Cardiac muscle cell (in vitro differentiated cells and primary cell): ENCODE measurements at regions not wholly inside any gene's neighbourhood (a gene's known extent, or its start where the extent isn't known, plus 50 kb on each side); places are given as distances from the start of the nearest gene placed in this dataset.

ENCODE experiments used
- DNase-seq, 2 donors: peaks; one replicate each; pipeline versions ENCODE4 v3.0.0 to v3.0.0-alpha.2; 2010 to 2017; ENCODE audit warnings: low read depth in 1 of 2, low spot score in 1 of 2
- H3K27ac ChIP-seq: fragments of 200-600 bp; sonication (generic); 2 replicates; pipeline ENCODE4 v1.5.1; 2016
- H3K27me3 ChIP-seq: fragments of 200-600 bp; sonication (generic); 2 replicates; pipeline ENCODE4 v1.6.0; 2016; ENCODE audit warnings: control low read depth
- H3K36me3 ChIP-seq: fragments of 200-600 bp; sonication (generic); 2 replicates; pipeline ENCODE4 v1.5.1; 2016; ENCODE audit warnings: control low read depth
- H3K4me1 ChIP-seq: fragments of 200-600 bp; sonication (generic); 2 replicates; pipeline ENCODE4 v1.8.1; 2017; ENCODE audit warnings: low read depth, mild to moderate bottlenecking, mixed run types
- H3K4me3 ChIP-seq: fragments of 200-600 bp; sonication (generic); 2 replicates; pipeline ENCODE4 v1.5.1; 2016; ENCODE audit warnings: mild to moderate bottlenecking
- H3K9me3 ChIP-seq: fragments of 200-600 bp; sonication (generic); 2 replicates; pipeline ENCODE4 v1.5.1; 2017; ENCODE audit warnings: low read depth, mild to moderate bottlenecking, control low read depth
- CTCF ChIP-seq: IDR thresholded peaks from 2 replicates; pipeline ENCODE4 v1.5.1; 2012; ENCODE audit warnings: low read depth, mild to moderate bottlenecking, low read length

- Histone ChIP-seq H3K27ac (no peak overlapping the region), H3K4me3 (no peak overlapping the region), H3K9me3 (no peaks in the 10 kb centered on the region), H3K36me3 (no peaks in the 10 kb centered on the region), H3K27me3 (no peaks in the 10 kb centered on the region), H3K4me1 (no peaks in the 10 kb centered on the region)
- DNase-seq, result no peak
- TF ChIP-seq CTCF, result no peak
Measured at GRCh38 chrX:125620715-125621587, 301.3 kb downstream of the TEX13C start.

GRCh38 chrX:125621588-125621927 is 301.9 kb downstream of the TEX13C start:
- H3K9me3 ChIP-seq, result no peaks in the 10 kb centered on the region
- H3K27me3 ChIP-seq, result no peaks in the 10 kb centered on the region
- no peak for DNase-seq
- no peak overlapping the region for H3K4me3 ChIP-seq
- H3K36me3 ChIP-seq, result no peaks in the 10 kb centered on the region
- TF ChIP-seq CTCF, result no peak
- no peaks in the 10 kb centered on the region for H3K4me1 ChIP-seq
- no peak overlapping the region for H3K27ac ChIP-seq

GRCh38 chrX:125622899-125623298 is 303.2 kb downstream of the TEX13C start:
- Histone ChIP-seq H3K4me3 (no peak overlapping the region), H3K27ac (no peak overlapping the region), H3K36me3 (no peaks in the 10 kb centered on the region), H3K4me1 (no peaks in the 10 kb centered on the region), H3K27me3 (no peaks in the 10 kb centered on the region), H3K9me3 (no peaks in the 10 kb centered on the region)
- no peak for DNase-seq
- no peak for TF ChIP-seq CTCF

DNA sequence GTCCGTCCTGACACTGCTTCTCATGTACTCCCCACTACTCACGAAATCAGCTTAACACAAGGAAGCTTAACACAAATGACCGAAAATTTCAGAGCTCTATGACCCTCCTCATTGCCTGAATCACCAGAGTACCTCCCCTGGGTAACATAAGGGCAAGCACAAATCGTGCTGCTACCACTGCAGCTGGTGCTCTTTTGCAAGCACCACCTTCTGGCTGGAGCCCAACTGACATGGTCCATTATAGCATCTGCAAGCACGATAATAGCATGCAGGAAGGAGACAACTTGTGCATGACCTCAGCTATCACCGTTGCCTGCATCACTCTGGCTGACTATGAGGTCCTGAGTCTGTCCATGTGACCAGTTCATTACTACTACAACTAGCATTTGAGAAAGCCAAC is 308.0 kb downstream of the TEX13C start:
- H3K36me3 ChIP-seq, result no peaks in the 10 kb centered on the region
- no peak for DNase-seq
- H3K9me3 ChIP-seq, result no peaks in the 10 kb centered on the region
- no peak overlapping the region for H3K4me3 ChIP-seq
- no peak for TF ChIP-seq CTCF
- no peak overlapping the region for H3K27ac ChIP-seq
- H3K27me3 ChIP-seq, result no peaks in the 10 kb centered on the region
- no peaks in the 10 kb centered on the region for H3K4me1 ChIP-seq

- DNase-seq, result no peak
- H3K4me3 ChIP-seq, result no peak overlapping the region
Measured at GRCh38 chrX:125628435-125628834, 308.8 kb downstream of the TEX13C start.

More at GRCh38 chrX:125628435-125628834, 308.8 kb downstream of the TEX13C start:
- H3K27me3 ChIP-seq, result no peaks in the 10 kb centered on the region
- no peak for TF ChIP-seq CTCF
- no peaks in the 10 kb centered on the region for H3K9me3 ChIP-seq
- H3K4me1 ChIP-seq, result no peaks in the 10 kb centered on the region
- H3K36me3 ChIP-seq, result no peaks in the 10 kb centered on the region
- no peak overlapping the region for H3K27ac ChIP-seq
